Stimulated activated naive CD4-positive, alpha-beta T cell (primary cell): ENCODE measurements at regions not wholly inside any gene's neighbourhood (a gene's known extent, or its start where the extent isn't known, plus 50 kb on each side); places are given as distances from the start of the nearest gene placed in this dataset.
"Not testable (repeated sequence)": the region's sequence is repeated elsewhere in the genome, so short reads cannot be mapped to it uniquely, and the experiment has no call there.

Experiments used
- DNase-seq, 6 experiments: peaks; one replicate each; lab custom pipeline; 2025; lab: John Stamatoyannopoulos, UW

DNA sequence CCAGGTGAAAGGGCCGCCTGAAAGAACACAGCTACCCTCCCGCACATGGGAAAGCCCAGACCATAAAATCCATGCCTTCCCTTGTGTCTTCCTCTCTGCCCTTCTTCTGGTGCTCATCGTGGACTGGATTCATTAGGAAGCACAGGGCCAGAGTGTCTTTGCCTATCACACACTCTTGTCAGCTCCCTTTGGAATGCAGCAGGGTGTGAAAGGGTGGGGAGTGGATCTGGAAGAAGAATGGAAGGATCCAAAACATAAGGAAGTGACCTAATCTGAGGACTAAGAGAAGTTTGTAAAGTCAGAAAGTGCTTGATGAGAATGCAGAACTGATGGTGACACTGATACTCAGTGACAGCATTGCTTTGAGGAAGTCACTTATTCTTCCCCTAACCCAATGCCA is 1147.3 kb upstream of the GOT2 start:
- DNase-seq = no peak

DNA sequence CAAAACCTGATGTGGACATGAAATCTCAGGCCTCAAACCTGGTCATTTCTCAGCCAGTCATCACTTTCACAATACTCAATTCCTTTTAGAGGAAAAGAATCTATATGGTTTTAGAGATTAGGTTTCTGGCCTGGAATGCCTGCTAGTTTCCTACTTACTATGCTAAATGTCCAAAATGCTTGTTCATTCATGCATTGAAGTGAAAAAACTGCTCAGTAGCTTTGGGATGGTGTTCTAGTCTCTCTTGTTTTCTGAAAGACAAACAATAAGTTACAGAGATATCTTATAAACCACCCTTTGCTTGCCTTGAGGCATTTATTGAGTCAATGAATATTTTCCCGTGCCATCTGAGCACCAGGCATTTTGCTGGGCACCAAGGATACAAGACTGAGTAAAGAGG is 1146.5 kb upstream of the GOT2 start:
- DNase-seq = no peak

DNA sequence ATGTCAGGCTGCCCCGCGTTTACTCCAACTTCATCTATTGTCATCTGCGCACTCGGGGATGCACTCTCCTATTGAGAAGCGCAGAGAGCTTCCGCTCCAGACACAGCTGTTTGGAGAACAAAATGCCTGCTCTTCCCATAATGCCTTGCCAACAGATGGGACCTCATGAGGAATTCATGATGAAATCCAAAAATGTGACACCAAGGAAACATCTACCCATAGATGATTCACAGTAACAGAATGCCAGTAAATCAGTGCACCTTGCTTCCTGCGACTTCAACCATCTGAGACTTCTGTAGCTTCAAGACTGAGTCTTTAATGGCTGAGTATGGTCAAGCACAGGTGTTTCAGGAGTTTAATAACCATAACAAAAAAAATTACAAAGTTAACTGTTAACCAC is 1144.9 kb upstream of the GOT2 start:
- no peak for DNase-seq

DNA sequence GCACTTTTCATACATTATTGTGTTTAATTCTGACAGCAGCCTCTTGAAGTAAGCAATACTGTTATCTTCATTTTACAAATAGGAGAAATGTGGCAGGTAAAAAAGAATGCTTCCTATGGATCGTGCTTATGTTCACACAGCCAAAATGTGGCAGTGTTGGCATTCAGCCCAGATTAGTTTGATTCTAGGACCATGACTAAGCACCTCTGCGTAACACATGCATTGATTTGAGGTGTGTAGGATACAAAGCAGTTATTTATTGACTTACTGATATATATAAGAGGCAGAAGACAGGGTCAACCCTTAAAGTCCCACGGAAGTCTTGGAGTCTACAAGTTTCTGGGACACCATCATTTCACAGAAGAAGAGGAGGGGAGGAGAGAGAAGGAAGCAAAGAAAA is 1144.4 kb upstream of the GOT2 start:
- no peak for DNase-seq

DNA sequence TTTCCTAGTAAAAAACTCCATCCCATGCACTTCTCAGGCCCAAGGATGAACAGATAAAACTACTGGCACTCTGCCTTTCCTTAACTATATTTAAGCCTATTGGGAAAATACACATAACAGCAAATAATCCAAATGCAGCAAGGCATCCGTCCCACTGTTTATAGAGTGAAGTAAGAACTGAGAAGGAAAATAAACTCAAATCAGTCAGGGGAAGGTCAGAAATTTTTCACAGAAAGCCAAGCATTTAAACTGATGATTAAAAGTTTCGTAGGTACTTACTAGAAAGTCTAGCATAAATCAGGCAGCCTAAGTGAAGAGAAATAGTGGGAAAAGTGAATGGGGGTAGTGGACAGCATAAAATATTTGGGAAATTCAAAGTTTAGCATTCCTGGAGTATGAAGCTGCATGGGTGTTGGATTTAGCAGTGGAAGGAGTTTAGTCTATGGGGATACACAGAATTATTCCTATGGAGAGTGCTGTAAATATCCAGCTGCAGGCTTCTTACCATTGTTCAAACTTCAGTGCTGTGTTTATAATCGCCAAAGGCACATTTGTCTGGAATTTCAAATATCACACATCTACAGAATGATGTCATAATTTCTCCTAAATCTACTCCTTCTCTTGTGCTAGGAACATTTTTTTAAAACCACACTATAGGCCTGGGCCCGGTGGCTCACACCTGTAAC is 1131.0 kb upstream of the GOT2 start:
- DNase-seq = no peak

DNA sequence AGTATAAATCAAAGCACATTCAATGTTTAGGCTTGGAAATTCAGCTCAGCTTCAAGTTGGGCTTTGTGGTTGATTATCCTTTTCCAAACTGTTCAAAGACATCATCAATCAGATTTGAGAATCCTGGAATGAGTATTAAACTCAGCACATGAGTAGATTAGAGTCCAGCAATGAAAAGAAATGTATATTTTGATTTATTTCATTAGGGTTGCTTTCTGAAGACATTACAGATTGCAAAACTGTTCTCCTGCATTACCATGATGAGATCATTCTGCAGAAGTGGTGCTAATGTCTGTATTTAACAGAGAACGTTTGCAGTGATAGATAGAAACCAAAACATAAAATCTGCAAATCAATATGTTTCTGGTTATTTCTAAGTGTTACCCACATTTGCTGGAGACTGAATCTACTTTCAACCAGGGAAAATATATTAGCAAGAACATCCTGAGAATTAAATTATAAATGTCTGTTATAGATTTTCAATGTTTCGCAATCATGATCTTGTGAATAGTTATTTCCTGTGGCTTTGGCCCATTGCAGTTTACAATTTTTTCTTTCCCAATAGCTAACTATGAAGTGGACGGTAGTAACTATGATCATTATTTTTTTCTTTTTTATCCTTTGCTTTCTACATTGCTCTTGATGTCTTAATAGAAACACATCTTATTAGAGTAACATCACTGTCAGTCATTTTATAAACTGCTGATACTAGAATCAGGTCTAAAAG is 1125.7 kb upstream of the GOT2 start:
- no peak for DNase-seq

DNA sequence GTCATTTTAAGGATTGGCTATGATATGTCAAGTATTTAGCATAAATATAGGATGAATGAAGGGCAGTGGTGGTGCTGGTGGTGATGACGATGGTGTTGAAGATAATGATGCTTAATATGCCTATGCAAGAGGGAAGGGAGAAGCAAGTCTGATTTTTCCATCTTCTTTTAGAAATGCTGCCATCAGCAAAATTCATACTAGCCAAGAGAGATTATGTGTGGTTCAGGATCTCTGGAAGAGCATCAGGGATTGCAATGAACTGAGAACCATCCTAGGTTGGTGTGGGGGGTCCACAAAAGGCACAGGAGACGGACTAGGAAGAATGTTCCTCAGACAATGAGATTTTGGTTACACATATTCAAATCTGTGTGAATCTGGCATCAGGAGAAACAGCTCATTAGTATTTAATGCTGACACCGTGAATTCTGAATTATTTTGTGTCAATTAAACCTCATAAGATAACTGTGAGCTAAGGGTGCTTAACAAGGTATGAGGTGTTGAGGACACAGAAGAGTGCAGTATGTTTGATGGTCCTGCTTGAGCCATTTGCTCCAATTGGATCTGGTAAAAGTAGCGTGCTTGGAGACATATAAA is 1120.8 kb upstream of the GOT2 start:
- DNase-seq = no peak

DNA sequence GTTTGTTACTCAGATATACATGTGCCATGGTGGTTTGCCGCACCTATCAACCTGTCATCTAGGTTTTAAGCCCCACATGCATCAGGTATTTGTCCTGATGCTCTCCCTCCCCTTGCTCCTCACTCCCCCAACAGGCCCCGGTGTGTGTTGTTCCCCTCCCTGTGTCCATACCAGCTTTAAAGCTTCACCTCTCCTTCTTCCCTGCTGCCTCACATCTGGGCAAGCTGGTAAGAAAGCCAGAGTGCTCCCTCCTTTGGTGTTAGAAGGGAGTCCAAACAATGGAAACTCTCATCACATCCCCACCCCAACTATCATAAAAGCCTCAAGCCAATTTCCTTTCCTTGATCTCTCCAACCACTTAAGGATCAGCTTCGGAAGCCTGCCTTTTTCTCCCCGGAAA is 1115.6 kb upstream of the GOT2 start:
- no peak for DNase-seq

DNA sequence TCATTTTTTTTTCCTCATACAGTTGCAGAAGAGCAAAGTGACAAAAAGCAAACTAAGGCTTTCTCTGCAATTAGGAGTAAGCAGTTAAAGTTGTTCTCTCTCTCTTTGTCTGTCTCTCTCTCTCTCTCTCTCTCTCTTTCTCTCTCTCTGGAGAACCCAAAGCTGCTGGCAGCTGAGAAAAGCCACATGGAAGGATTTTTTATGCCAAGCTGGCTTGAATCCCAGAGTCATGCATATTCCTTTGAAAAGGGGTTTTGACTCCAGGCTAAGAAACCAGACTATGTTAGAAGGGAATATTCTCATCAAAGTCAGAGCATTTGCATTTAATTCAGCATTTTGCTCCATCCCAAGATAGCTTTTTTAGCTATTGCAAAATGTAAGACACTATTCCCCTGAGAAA is 1114.2 kb upstream of the GOT2 start:
- DNase-seq = no peak

DNA sequence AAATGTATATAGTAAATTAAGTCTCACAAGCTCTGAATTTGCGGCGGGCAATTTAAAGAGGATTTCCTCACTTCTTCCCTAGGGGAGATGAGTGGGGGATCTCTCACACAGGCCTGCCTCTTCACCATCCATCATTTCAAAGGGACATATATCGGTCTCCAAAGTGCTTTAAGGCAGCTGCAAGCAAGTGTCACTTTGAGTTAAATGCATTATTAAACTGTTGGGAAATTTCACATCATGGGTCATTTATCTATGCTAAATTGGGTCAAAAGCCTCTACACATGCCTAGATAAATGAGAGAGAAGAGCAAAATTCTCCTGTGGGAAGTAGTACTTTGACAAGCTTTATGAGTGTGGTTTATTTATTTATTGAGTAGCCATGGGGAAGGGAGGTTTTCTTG is 1106.1 kb upstream of the GOT2 start:
- no peak for DNase-seq

DNA sequence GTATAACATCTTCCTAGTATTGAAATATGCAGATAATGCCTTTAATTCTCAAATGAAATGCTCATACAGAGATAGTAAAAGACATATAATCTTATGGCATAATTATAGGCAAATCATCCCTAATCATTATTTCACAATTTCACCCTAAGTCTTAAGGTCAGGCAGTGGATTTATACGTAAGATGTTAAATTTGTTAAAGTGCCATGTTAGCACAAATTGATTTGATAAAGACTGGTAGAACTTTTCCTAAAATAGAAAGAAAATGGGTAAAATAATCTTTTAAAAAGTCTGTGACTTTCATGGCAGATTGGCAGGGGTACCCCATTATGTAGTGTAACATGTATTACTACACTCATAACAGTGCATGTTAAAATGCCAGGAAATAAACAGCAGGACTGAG is 1092.7 kb upstream of the GOT2 start:
- DNase-seq = no peak

DNA sequence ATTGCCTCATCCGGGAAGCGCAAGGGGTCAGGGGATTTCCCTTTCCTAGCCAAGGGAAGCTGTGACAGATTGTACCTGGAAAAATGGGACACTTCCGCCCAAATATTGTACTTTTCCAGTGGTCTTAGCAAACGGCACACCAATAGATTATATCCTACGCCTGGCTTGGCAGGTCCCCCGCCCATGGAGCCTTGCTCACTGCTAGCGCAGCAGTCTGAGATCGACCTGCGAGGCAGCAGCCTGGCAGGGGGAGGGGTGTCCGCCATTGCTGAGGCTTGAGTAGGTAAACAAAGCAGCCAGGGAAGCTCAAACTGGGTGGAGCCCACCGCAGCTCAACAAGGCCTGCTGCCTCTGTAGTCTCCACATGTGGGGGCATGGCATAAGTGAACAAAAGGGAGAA is 1075.4 kb upstream of the GOT2 start:
- not testable (repeated sequence) for DNase-seq

DNA sequence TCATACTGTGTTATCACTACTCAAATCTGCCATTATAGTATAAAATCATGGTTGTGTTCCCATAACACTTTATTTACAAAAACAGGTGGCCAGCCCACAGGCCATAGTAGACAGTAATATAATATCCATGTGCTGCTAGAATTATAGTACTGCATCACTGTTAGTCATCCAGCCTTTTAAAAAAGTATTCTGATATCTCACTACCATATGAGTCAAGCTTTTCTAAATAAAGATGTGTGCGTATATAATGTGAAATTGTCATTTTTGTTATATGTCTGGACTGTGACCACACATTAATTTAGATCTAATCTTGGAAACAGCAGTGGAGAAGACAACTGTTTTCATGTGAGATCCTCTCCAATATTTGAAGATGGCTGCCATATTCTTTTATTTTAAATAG is 1049.1 kb upstream of the GOT2 start:
- DNase-seq = no peak

DNA sequence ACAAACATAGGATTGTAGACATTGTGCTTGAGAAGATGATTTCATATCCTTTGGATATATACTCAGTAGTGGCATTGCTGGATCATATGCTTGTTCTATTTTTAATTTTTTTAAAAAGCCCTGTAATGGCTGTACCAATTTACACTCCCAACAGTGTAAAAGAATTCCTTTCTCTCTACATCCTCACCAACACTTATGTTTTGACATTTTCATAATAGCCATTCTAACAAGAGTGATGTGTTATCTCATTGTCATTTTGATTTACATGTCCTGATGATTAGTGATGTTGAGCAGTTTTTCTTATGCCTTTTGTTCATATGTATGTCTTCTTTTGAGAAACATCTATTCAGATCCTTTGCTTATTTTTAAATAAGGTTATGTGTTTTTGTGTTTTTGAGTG is 1039.2 kb upstream of the GOT2 start:
- DNase-seq = no peak

DNA sequence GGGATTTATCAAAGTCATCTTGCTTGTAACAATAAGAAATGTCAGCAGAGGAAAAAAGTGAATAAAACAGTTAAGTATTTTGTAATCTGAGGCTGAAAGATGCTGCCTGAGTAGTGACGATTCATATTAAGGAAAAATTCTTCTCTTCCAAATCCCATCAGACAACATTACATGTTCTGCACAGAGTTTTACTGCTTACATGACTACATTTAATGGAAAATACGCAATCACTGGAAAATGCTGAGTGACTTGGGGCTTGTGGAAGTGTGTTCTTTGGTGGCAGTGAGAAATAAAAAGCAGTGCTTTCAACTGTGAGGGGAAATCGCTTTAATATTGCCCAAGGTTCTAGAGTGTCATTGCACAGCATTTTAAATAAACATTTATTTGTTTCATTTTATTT is 1025.2 kb upstream of the GOT2 start:
- no peak for DNase-seq

DNA sequence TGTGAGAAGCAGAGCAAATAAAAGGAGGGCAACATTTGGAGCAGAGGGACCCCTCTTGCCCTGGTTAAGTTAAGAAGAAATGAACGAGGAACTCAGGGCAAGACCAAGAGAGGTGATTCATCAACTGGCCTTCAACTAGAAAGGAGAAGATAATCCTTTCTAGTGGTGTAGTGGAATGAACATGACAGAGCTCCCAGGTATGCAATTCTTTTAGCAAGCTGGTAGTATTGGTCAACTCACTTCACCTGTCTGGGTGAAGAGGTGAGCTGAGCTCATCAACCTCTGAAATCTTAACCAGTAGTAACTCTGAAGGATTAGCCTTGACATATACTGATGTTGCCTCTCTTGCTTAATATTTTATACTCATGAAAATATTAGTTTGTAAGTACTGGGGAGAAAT is 1024.7 kb upstream of the GOT2 start:
- DNase-seq = no peak

DNA sequence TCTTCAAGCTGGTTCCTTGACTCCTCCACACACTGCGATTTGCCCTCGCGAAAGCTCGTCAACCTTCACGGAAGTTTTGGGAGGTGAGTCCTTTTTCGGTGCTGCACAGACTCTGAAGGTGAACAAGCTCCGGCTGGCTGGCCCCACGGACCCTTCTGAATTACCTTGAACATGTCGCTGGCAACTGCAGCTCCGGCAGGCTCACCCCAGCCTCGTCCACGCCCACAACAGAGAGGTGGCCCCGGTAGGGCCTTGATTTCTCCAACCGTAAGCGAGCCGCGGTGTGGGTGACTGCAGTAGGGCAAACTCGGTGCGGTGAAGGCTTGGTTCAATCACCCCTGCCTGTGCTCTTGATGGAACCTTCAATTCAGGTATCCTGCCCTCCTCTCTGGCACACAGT is 1020.7 kb upstream of the GOT2 start:
- DNase-seq = no peak

DNA sequence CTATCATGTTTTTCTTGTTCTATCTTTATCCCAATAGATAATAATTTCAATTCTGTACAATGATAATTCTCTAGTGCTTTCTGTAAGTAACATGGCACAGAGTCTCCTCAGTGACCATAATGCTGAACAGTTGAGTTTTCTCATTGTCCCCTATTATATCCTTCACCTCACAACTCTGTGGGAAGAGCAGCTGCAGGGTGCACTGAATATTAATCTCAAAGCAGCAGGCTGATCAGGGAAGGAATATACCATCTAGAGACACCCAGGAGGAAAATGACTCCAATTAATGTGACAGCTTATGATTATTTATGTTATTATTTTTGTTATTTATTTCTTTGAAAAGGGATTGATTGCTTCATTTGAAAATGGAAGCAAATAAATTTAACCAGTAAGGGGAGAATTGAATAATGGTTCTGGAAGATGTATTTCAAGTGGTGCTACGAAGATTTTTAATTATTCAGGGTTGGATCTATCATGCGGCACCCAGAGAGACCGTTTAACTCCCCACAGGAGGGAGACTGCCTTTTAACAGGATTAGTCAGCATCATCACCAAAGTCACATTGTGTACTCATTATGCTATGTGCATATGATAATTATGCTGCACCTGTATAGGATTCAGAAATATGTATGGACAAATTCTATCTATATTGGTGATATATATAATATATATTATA is 1015.7 kb upstream of the GOT2 start:
- no peak for DNase-seq

DNA sequence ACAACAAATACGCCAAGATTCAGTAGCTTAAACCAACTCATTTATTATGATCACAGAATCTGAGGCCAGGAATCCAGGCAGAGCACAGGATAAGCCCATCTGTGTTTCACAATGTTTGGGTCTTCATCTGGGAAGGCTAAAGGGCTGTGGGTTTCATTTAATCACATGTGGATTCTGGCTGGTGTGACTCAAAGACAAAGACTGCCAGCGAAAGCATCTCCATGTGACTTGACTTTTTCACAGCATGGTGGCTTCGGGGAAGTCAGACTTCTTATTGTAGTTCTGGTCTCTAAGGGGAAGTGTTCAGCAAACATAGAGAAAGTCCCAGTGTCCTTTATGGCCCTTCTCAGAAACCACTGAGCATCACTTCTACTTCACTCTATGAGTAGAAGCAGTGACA is 1014.4 kb upstream of the GOT2 start:
- DNase-seq = no peak

DNA sequence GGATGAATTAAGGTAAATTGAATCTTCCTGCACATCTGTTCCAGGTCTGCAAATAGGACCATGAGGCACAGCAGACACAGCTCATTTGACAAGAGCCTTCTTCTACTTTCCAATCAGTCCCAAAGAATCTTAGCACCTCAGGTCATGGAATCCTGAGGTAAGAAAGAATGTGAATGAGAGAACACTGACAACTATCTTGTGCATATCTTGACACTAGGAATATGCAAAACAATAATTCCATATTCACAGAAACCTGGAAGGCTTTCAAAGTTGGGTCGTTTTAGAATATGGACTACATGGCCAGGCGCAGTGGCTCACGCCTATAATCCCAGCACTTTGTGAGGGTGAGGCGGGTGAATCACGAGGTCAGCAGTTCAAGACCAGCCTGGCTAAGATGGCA is 1009.4 kb upstream of the GOT2 start:
- no peak for DNase-seq

DNA sequence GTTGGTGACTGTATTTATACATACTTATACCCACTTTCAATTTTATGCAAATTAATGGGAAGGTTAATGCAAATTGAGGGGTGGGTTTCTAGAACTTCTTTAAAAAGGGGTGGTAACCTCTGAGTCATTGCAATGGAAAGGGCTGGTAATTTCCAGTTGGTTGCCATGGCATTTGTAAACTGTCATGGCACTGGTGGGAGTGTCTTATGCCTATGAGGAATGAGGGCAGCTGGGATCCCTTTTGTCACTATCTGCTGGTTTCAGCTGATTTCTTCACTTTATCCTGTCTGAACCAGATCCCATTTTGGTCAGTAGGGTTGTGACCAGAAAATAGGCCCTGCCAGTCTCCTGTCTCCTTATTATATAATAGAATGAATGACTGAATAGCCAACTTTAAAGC is 1006.7 kb upstream of the GOT2 start:
- DNase-seq = no peak

DNA sequence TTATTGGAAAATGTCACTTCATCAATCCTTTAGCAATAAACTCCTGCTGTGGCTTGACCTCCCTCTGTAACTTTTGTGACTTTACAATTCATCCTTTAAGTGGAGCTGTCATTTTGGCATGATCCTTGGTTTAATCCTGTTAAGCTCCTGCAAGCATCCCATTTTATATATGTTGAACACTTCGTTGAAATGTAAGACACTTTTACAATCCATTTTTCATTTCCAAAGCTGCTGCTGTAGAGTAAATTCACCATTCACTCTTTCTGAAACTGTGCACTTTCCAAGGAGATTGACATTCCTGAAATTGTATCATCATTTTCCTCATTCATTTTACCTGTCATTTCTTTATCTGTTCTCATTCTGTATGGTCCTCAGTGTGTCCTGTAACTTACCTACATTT is 1003.2 kb upstream of the GOT2 start:
- no peak for DNase-seq

DNA sequence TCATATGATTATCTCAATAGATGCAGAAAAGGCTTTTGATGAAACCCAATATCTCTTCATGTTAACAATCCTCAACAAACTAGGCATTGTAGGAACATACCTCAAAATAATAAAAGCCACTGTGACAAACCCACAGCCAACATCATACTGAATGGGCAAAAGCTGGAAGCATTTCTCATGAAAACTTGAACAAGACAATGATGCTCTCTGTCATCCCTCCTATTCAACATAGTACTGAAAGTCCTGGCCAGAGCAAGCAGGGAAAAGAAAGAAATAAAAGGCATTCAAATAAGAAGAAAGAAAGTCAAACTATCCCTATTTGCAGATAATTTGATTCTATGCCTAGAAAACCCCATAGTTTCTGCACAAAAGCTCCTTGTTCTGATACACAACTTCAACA is 999.2 kb upstream of the GOT2 start:
- no peak for DNase-seq
